ENCODE measurements at regions not wholly inside any gene's neighbourhood (a gene's known extent, or its start where the extent isn't known, plus 50 kb on each side); places are given as distances from the start of the nearest gene placed in this dataset.

DNA sequence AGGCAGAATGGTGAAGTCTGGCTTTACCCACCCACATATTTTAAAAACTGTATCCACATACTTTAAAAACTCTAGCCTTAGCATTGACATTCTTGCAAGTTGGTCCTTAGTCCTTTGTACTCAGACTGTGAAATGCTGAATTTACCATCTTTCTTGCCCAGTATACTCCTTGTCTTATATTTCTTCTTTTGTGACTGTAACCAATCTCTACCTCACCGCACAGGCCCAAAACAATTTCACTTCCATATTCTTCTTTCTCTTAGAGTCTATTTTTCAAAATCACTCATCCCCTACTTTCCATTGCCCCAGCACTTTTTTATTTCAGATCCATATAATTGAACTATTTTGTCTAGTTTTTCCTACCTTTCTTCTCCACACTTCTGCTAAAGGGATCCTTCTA is 892.4 kb upstream of the B3GALT2 start:
- Histone ChIP-seq H4K20me1 (ENCODE audit: insufficient read depth) (no peaks in the 10 kb centered on the region), H3K36me3 (ENCODE audit: low read depth) (no peaks in the 10 kb centered on the region), H2AFZ (no peak overlapping the region), H3F3A (ENCODE audit: insufficient read depth, low read depth) (no peaks in the 10 kb centered on the region), H3K4me2 (no peak overlapping the region), H3K79me2 (ENCODE audit: low read depth) (no peaks in the 10 kb centered on the region), H3K4me3 (no peak overlapping the region), H3K4me1 (replicated peaks; ENCODE audit: insufficient read depth) (no peaks in the 10 kb centered on the region), H3K27ac (no peak overlapping the region), H3K9me3 (ENCODE audit: insufficient read depth, low read depth) (no peaks in the 10 kb centered on the region), H3K27me3 (ENCODE audit: insufficient read depth, low read depth) (no peaks in the 10 kb centered on the region), H3K9me2 (ENCODE audit: insufficient read depth) (no peaks in the 10 kb centered on the region)
- ChIA-PET CTCF (no interaction called here), POLR2A (ENCODE audit: unreplicated experiment) (no interaction called here)
- no TSS peak for BruUV-seq (replicated peaks)
- intact Hi-C loops (cut with micrococcal nuclease; ENCODE audit: unreplicated experiment): no loop called here
- TF ChIP-seq EZH2 (IDR thresholded peaks at IDR 0.05; ENCODE audit: low read depth): no peak
- TF ChIP-seq, protein P1, sequence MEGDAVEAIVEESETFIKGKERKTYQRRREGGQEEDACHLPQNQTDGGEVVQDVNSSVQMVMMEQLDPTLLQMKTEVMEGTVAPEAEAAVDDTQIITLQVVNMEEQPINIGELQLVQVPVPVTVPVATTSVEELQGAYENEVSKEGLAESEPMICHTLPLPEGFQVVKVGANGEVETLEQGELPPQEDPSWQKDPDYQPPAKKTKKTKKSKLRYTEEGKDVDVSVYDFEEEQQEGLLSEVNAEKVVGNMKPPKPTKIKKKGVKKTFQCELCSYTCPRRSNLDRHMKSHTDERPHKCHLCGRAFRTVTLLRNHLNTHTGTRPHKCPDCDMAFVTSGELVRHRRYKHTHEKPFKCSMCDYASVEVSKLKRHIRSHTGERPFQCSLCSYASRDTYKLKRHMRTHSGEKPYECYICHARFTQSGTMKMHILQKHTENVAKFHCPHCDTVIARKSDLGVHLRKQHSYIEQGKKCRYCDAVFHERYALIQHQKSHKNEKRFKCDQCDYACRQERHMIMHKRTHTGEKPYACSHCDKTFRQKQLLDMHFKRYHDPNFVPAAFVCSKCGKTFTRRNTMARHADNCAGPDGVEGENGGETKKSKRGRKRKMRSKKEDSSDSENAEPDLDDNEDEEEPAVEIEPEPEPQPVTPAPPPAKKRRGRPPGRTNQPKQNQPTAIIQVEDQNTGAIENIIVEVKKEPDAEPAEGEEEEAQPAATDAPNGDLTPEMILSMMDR (conservative IDR thresholded peaks at IDR 0.05): no peak
- no peak for DNase-seq

DNA sequence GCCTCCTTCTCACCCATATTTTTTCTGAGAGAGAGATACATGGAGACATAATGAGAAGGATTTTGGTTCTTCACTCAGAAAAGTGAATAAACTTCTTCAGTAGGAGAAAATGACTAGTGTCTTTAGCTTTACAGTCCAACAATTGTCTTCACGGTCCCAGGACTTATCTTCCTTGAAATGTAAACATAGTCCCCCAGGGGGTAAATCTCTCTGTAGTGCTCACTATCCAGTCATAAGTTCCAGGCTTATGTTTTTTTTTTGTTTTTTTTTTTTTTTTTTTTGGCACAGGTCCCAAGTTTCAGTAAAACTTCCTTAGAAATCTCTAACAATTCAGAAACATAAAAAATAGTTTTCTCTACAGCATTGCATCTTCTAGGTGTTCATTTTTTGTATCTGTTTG is 890.2 kb upstream of the B3GALT2 start:
- H3F3A ChIP-seq (ENCODE audit: insufficient read depth, low read depth): no peaks in the 10 kb centered on the region
- intact Hi-C loops (cut with micrococcal nuclease; ENCODE audit: unreplicated experiment): no loop called here
- no peak for TF ChIP-seq EZH2 (IDR thresholded peaks at IDR 0.05; ENCODE audit: low read depth)
- TF ChIP-seq, protein P1 (conservative IDR thresholded peaks at IDR 0.05): no peak
- H3K27ac ChIP-seq: no peak overlapping the region
- H3K4me3 ChIP-seq: no peak overlapping the region
- no peaks in the 10 kb centered on the region for H3K27me3 ChIP-seq (ENCODE audit: insufficient read depth, low read depth)
- no peak overlapping the region for H2AFZ ChIP-seq
- CTCF ChIA-PET: no interaction called here
- BruUV-seq (replicated peaks): no TSS peak
- no peaks in the 10 kb centered on the region for H3K36me3 ChIP-seq (ENCODE audit: low read depth)
- no peaks in the 10 kb centered on the region for H3K79me2 ChIP-seq (ENCODE audit: low read depth)
- no peaks in the 10 kb centered on the region for H3K9me3 ChIP-seq (ENCODE audit: insufficient read depth, low read depth)
- POLR2A ChIA-PET (ENCODE audit: unreplicated experiment): no interaction called here
- H4K20me1 ChIP-seq (ENCODE audit: insufficient read depth): no peaks in the 10 kb centered on the region
- H3K9me2 ChIP-seq (ENCODE audit: insufficient read depth): no peaks in the 10 kb centered on the region
- no peaks in the 10 kb centered on the region for H3K4me1 ChIP-seq (replicated peaks; ENCODE audit: insufficient read depth)
- no peak for DNase-seq
- no peak overlapping the region for H3K4me2 ChIP-seq

DNA sequence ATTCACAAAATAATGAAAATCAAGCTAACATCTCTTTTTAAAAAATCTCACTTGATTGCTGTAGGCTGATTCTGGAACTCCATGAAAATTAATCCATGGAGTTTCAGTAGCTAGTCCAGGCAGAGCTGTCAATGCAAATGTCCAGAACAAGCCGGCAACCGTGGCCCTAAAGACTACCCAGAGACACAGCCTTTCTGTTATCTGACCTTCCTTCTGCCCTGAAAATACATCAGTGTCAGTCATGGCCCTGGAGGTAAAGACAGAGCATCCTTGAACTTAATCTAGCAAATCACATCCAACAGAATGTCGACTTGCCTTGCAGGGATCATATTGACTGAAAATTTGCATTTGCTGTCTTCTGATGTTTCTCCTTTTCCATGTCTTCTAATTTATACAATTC is 887.4 kb upstream of the B3GALT2 start:
- POLR2A ChIA-PET (ENCODE audit: unreplicated experiment): no interaction called here

More for the DNA sequence above, 887.4 kb upstream of the B3GALT2 start:
- Histone ChIP-seq H4K20me1 (ENCODE audit: insufficient read depth) (no peaks in the 10 kb centered on the region), H3K79me2 (ENCODE audit: low read depth) (no peaks in the 10 kb centered on the region), H3K4me3 (no peak overlapping the region), H2AFZ (no peak overlapping the region), H3K9me2 (ENCODE audit: insufficient read depth) (no peaks in the 10 kb centered on the region), H3K4me2 (no peak overlapping the region), H3K27ac (no peak overlapping the region), H3K4me1 (replicated peaks; ENCODE audit: insufficient read depth) (no peaks in the 10 kb centered on the region), H3F3A (ENCODE audit: insufficient read depth, low read depth) (no peaks in the 10 kb centered on the region), H3K9me3 (ENCODE audit: insufficient read depth, low read depth) (no peaks in the 10 kb centered on the region), H3K27me3 (ENCODE audit: insufficient read depth, low read depth) (no peaks in the 10 kb centered on the region), H3K36me3 (ENCODE audit: low read depth) (no peaks in the 10 kb centered on the region)
- no peak for TF ChIP-seq EZH2 (IDR thresholded peaks at IDR 0.05; ENCODE audit: low read depth)
- TF ChIP-seq, protein P1 (conservative IDR thresholded peaks at IDR 0.05): no peak
- no peak for DNase-seq
- intact Hi-C loops (cut with micrococcal nuclease; ENCODE audit: unreplicated experiment): no loop called here
- CTCF ChIA-PET: no interaction called here
- no TSS peak for BruUV-seq (replicated peaks)

Data from PC-9 (cell line).